Right kidney (tissue), 1 donor: ENCODE measurements at regions not wholly inside any gene's neighbourhood (a gene's known extent, or its start where the extent isn't known, plus 50 kb on each side); places are given as distances from the start of the nearest gene placed in this dataset.
"Not testable (repeated sequence)": the region's sequence is repeated elsewhere in the genome, so short reads cannot be mapped to it uniquely, and the experiment has no call there.

Experiments used
- DNase-seq: peaks from one replicate; pipeline ENCODE4 v3.0.0-alpha.2; 2016

DNA sequence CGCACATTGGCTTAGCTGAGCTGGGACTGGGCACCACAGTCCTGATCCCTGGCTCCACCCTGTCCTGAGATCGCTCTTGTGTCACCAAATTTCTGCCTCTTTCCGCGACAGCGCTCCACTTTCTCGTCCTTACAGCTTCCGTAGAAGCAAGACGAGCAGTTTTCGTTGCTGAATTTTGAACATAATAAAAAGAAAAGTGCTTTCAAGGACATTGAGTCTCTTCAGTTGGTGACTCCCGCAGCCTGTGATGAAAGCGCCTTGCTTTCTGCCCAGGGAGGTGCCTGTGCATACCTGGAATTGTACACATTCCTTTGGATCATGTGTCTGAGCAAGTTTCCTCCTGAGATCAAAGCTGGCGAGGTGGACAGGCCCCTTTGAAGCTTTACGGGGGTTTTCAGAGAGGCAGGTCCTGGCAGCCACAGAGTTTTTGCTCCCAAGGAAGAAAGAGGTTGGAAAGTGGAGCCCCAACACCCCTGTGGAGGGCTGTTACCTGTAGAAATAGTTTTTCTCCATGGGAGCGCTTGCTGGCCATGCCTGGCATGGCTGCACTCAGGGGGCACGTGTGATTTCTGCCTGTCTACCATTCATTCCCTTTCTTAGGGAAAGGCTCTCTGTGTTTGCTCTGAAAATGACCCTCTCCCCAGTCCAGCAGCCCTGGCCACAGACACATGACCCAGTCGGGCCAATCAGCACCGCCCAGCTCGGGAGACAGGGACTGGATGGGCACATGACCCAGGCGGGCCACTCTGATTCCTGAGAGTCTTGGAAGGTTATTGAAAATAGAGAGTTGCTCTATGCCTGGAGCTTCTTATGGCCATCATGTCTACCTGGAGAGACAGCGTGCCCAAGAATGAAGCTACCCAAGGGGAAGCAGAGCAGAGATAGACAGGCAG is 115.6 kb upstream of the OTOS start:
- no peak for DNase-seq

DNA sequence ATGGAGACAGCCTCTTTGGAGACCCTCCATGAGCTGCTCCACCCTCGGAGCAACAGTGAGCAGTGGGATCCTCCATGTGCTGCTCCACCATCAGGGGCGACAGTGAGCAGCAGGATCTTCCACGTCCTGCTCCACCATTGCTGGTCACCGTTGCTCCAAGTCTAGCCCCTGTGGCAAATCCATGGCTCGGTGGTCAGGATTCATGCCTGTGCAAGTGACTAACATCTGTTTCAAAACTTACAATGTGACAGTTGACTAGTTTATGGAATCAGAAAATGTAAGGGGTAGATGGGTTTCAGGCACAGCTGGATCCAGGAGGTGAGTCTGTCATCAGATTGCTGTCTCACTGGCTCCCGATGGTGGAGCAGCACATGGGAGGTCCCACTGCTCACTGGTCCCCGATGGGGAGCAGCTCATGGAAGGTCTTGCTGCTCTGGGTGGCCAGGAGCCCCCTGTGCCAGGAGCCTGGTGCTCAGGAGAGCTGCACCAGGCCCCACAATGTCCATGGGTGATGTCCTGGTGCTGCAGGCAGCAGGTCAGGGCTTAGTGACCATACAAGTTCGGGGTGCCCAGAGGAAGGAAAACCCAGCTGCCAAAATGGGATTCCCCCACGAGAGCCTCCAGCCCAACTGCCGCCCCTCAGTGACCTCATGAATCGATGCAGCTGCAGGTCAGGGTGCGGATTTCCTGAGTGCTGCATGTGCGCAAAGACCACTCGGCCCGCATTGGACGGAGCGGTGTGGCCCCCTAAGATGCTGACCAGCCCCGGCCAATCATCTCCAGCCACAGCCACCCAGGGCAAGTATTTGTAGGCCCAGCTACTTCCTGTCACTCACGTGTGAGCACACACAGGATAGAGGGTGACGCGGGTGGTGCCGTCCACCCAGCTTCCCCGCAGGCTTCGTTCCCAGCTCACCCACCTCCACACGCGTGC is 116.5 kb upstream of the OTOS start:
- no peak for DNase-seq

DNA sequence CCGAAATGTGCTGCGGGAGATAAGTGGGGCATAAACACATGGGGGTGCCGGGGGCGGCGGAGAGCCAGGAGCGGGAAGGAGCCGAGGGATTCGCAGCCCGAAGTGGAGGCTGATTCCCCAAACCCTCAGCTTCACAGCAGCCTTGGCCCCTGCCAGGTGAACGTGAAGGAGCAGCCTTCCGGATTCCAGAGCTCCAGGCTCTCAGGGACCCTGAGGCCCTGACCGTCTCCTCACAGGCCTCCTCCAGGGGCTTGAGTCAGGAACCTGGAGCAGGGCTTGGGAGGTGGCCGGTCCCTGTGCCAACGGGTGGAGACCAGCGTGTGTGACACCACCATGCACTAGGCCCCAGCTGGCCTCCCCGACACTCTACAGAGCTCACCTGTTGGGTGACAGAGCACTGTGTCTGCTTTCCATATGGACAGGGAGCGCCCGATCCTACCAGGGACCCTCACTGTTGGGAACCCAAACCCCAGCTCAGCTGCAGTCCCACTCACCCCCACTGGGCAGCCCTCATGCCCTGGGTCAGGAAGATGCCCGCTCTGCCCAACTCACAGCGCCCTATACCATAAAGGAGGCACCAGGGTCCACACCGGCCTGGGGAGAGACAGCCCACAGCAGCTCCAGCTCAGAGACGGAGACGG is 117.6 kb upstream of the OTOS start:
- DNase-seq, result no peak

DNA sequence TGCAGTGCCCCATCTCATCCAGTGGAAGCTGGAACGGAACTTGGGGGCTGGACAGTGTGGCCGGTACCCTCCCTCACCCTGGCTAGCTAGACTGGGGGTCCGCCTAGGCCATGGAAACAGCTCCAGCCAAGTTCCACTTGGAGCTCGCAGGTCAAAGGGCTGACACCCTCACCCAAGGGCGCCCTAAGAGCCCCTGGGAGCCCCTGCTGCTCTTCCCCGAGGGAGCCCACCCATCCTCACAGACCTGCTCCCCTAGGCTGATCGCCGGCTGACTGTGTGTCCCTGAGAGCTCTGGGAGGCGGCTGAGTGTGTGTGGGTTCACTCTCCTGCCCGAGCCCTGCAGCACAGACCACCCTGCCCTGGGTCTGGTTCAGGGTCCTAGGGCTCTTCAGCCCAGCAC is 118.2 kb upstream of the OTOS start:
- DNase-seq, result no peak

DNA sequence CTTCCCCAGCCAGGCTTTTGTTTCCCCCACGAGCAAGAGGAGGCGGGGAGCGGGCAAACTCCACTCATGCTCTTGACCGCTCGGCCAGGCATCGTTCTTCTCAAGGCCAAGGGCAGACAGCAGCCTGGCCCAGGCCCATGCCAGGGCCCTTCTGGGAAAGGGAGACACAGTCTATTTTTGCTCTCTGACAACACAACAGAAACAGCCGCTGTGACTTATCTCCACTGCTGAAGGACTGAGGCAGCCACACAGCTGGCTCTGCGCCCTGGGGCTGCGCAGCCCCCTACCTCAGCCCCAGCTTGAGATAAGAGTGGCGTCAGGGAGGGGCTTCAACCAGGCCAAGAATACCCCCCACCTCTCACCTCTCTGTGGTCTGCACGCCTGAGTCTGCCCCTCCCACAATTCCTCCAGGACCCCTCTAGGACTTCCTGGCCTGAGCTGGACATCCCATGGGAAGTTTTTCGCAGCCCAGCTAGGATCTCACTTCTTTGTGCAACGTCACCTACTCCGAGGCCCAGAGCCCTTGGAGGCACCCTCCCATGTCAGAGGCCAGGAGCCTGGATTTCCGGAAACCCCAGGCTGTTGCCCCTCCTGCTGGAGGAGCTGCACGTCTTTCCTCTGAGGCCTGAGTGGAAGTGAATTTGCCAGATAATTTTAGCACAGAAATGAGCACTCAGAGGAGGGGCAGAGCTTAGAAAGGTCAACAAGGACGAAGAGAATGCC is 118.9 kb upstream of the OTOS start:
- DNase-seq, result no peak

DNA sequence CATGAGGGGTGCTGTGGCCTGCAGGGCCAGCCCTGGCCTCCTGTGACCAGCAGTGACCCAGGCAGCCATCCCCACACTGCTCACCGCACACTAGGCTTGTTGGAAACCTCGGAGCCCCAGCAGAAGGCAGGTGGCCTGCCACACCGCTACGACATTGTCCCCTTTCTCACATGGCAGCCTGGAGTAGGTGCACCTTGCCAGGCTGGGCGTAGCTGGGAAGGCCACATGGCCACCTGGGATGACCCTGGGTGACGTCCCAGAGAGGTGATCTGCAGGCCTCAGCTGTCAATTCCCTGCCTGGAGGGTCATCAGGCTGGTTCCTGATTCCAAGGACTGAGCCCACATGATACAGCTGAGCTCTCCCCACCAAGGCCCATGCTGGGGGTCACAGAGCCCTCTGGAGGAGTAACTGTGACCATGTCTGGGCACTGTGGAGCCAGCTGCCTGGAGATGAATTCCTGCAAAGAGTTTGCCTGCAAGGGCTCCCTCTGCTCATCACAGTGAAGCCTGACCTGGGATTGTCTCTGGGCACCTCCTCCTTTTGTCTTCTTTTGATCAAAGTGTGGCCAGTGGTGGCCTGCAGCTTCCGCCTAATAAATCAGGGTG is 119.6 kb upstream of the OTOS start:
- no peak for DNase-seq

DNA sequence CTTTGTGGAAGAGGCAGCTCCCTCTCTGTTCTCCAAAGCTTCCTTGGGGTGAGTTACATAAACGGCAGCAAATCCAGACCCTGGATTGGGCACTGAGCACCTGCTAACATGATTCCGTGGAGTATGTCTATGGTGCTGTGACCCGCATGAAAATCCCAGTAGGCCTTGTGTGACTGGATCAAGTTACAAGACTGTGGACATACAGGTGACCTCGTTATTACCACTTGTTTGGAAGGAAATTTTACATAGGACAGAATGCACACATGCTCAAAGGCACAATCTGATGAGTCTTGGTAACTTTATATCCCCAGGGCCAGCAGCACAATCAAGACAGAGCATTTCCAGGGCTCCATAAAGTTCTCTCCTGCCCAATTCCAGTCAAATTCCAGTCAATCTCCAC is 120.2 kb upstream of the OTOS start:
- no peak for DNase-seq

DNA sequence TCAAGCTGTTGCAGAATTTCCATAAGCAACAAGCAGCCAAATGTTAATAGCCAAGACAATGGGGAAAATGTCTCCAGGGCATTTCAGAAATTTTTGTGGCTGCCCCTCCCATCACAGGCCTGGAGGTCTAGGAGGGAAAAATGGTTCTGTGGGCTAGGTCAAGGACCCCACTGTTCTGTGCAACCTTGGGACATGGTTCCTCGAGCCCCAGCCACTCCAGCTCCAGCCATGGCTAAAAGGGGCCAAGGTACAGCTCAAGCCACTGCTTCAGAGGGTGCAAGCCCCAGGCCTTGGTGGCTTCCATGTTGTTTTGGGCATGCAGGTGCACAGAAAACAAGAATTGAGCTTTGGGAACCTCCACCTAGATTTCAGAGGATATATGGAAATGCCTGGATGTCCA is 122.1 kb upstream of the OTOS start:
- DNase-seq, result not testable (repeated sequence)

DNA sequence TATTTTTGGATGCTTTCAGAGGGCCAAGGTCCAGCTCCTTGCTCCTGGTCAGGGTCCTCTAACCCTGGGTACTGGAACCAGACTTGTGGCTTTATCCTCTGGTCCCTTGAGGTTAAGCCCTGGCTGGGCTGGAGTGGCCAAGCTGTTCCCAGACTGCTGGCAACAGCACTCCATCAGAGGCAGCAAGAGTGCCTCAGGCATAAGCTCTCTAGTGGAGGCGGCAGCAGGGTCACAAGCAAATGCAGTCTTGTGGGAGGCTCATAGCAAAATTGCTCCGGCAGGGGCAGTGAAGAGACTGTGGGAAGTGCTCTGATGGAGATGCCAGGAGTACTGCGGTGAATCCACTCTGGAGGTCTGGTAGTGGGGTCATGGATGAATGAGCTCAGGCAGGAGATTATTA is 128.9 kb upstream of the OTOS start:
- no peak for DNase-seq

DNA sequence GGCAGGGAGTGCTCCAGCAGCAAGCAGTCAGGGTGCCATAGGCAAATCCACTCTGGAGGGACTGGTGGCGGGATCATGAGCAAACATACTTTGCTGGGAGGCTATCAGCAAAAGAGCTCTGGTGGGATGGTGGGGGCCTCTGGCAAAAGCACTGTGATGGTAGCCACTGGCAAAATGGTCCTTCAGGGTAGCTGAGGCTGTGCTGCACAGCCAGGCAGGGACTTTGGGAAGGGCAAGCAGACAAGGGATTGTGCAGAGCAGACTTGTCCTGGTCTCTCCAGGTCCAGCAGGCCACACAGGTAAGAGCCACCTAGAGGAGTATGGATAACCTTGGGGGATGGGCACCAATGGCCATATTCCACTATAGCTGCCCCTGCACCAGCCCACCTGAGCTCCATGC is 129.4 kb upstream of the OTOS start:
- DNase-seq, result no peak

DNA sequence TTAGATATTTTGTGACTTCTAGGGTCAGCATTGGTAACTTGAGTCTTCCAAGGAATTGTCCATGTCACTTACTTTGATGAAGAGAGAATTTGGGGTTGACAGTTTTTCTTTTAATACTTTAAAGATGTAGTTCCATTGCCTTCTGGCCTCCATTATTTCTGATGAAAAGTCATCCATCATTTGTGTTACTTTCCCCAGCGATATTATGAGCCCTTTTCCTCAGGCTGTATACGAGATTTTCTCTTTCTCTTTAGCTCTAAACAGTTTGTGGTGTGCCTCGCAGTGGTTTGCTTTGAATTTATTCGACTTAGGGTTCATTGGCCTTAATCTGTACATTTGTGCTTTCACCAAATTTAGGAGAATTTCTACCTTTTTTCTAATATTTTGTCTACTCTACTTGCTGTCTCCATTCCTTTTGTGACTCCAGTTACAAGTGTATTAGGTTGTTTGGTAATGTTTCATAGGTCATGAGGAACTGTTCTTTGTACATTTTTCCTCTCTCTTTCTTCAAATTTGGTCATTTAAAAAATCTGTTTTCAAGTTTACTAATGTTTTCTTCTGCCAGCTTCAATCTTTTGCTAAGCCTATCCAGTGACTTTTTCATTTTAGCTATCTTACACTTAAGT is 131.4 kb upstream of the OTOS start:
- DNase-seq, result no peak

DNA sequence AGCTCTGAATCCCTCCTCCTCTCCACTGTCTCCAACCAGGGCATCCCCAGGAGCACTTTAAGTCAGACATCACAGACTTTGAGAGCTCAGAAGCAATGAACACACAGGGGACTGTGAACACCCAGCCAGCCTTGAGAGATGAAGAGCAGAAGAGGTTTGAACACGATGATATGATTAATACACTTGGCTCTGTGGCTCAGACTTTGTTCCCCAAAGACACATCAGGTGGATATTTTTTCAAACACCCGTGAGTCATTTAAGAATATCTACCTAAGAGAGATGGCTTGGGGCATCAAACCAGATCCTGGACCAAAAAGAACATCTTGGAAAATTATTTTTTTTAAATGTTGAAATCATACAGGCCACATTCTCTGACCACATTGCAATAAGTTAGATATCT is 134.9 kb upstream of the OTOS start:
- no peak for DNase-seq

DNA sequence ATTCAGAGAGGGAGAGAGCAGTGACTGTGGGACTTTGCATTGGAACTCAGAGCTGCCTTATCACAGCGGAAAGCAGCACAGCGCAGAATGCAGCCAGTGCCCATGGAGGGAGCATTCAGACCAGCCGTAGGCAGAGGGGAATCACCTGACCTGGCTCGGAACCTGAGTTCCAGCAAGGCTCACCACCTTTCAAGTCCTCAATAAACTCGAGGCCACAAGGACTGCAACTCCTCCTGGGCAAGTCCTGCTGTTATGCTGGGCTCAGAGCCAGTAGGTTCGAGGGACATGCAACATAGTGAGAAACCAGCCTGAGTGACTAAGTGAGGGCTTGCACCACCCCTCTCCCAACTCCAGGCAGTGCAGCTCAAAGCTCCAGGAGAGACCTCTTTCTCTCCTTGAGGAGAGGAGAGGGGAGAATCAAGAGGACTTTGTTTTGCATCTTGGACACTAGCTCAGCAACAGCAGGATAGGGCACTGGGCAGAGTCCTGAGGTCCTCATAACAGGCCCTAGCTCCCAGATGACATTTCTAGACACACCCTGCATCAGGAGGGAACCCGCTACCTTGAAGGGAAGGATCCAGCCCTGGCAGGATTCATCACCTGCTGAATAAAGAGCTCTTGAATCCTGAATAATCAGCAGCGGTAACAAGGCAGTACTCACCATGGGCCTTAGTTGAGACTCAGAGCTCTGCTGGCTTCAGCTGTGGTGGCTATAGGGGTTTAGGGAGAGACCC is 136.8 kb upstream of the OTOS start:
- DNase-seq, result no peak

DNA sequence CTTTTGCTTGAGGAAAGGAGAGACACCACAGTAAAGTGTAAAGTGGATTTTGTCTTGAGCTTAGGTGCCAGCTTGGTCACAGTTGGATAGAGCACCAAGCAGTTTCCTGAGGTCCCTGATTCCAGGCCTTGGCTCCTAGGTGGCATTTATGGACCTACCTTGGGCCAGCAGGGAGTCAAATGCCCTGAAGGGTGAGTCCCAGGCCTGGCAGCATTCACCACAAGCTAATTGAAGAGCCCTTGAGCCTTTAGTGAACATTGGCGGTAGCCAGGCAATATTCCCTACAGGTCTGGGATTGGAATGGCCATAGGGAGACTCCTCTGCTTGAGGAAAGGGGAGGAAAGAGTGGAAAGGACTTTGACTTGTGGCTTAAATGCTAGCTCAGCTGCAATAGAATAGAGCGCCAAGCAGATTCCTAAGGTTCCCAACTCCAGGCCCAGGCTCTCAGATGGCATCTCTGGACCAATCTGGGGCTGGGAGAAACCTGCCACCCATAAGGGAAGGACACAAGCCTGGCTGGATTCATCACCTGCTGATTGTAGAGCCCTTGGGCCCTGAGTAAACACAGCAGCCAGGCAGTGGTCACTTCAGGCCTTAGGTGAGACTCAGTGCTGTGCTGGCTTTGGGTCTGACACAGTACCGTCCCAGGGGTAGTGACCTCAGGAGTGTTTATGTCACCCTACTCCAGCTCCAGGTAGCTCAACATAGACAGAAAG is 137.5 kb upstream of the OTOS start:
- no peak for DNase-seq

DNA sequence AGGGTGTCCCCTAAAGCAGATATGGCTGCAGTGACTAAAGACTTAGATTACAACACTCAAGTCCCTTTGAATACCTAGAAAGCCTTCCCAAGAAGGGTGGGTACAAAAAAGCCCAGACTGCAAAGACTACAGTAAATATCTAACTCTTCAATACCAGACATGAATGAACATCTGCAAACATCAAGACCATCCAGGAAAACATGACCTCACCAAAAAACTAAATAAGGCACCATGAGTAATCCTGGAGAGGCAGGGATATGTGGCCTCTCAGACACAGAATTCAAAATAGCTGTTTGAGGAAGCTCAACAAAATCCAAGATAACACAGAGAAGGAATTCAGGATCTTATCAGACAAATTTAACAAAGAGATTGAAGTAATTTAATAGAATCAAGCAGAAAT is 138.2 kb upstream of the OTOS start:
- no peak for DNase-seq

DNA sequence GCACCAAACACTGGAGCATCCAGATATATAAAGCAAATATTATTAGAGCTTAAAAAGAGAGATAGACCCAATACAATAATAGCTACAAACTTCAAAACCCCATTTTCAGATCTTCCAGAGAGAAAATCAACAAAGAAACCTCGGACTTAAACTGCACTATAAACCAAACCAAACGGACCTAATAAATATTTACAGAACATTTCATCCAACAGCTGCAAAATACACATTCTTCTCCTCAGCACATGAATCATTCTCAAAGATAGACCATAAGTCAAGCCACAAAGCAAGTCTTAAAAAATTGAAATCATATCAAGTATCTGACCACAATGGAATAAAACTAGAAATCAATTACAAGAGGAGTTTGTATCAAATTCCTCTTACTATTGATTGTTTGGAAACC is 140.2 kb upstream of the OTOS start:
- no peak for DNase-seq

DNA sequence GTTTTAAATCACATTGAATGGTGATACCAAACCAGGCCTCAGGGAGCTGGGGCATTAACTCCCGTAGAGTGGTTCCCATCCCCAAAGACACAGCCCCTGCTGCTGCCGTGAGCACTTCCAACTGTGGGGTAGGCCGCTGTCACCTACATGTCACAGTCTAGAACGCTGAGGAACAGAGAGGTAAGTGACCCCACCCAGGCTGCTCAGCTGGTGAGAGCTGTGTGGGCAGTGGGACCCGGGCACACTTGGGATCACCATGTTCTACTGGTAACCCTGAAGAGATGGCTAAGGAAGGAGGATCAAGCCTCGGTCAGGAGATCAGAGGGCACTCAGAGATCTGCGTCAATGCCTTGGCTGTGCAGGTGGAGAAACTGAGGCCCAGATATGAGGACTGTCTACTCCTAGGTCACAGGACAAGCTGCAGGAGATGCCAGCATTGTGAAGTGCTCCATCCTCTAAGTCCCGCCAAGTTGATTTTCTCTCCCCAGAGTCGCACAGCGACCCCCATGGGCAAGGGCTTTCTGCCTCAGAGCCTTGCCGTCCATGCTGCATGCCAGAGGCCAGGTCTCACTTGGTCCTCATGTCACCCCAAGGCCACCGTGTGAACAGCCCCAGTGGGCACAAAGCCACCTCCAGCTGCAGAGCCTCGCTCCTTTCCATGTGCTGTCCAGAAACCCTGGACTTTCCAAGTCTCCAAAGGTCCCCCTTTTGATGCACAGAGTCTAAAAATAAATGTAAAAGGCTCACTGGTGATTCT is 144.2 kb upstream of the OTOS start:
- DNase-seq, result no peak

DNA sequence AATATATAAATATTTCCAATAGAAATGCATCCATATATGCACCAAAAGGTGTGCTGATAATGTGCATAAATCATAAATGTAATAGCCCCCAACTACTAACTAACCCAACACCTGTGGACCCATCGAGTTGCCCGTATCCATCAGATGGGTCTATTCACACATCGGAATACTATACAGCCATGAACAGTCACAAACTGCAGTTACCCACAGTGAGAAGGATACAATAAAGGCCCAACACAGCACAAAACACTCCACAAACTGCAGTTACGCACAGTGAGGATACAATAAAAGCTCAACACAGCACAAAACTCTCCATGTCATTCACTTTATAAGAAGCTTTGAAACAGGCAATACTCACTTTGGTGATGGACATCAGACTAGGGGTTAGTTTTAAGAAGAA is 145.3 kb upstream of the OTOS start:
- no peak for DNase-seq

DNA sequence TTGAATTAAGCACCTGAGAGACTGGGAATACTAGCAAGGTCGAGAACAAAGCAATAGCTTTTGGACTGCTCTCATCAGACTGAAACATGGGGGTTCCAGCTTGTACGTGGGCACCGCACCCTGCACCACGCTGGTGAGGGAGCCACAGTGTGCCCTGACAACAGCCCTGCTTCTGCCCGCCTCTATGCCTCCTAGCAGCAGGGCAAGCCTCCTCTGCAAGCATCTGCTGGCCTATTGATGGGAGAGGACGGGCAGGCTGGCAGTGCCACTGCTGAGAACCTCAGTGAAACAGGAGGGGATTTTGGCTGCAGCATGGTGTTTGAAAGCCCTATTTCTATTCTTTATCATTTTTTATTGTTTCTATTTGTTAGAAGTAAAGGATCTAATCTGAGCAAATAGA is 146.1 kb upstream of the OTOS start:
- no peak for DNase-seq
